Mesothelial cell of epicardium (in vitro differentiated cells): ENCODE measurements at regions not wholly inside any gene's neighbourhood (a gene's known extent, or its start where the extent isn't known, plus 50 kb on each side); places are given as distances from the start of the nearest gene placed in this dataset.

ENCODE experiments used
- DNase-seq, 2 experiments: peaks; one replicate each; pipeline ENCODE4 v3.0.0; 2021; ENCODE audit warnings: low spot score in 2 of 2; ENCODE audit not compliant: unreplicated experiment in 2 of 2
- H3K27ac Mint-ChIP-seq: 2 replicates; pipeline ENCODE4 v1.8.0; 2021; ENCODE audit warnings: mixed read lengths
- H3K27me3 Mint-ChIP-seq: 2 replicates; pipeline ENCODE4 v1.8.0; 2021; ENCODE audit warnings: low read depth, mixed read lengths
- H3K36me3 Mint-ChIP-seq: 2 replicates; pipeline ENCODE4 v1.8.0; 2021; ENCODE audit warnings: mixed read lengths
- H3K4me1 Mint-ChIP-seq: 2 replicates; pipeline ENCODE4 v1.8.0; 2021; ENCODE audit warnings: mixed read lengths
- H3K4me3 Mint-ChIP-seq: 2 replicates; pipeline ENCODE4 v1.8.0; 2021; ENCODE audit warnings: mild to moderate bottlenecking, moderate library complexity, mixed read lengths
- H3K9me3 Mint-ChIP-seq: 2 replicates; pipeline ENCODE4 v1.8.0; 2021; ENCODE audit warnings: mixed read lengths
- TF ChIP-seq, protein P1 (sequence below): fragments of 200-600 bp; sonication (generic); IDR thresholded peaks from one replicate; pipeline ENCODE4 v1.5.0; 2021; ENCODE audit warnings: antibody characterized with exemption; ENCODE audit not compliant: unreplicated experiment

DNA sequence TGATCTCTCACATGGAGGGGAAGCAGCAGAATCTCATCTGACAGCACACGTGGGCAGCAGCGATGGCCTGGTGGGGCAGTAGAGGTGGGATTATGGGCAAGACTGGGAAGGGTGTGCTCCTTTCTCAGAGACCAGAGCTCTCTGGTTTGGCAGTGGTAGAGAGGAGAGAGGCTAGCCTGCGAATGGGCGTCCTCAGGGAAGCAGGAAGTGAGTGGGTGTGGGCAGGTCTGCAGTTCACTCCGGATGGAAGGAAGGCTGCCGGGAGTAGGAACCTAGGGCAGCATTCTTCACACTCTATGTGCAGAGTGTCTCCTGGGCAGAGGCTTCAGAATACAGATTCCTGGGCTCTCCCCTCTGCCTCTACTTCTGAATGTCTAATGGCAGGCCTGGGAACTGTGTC is 162.8 kb upstream of the BMPER start:
- H3K36me3 Mint-ChIP-seq, result no peaks in the 10 kb centered on the region
- no peak overlapping the region for H3K27ac Mint-ChIP-seq
- H3K9me3 Mint-ChIP-seq, result no peaks in the 10 kb centered on the region
- DNase-seq, result no peak
- no peaks in the 10 kb centered on the region for H3K27me3 Mint-ChIP-seq
- H3K4me3 Mint-ChIP-seq, result no peak overlapping the region
- H3K4me1 Mint-ChIP-seq, result peaks cover 5% of the 10 kb centered on the region
- TF ChIP-seq, protein P1, sequence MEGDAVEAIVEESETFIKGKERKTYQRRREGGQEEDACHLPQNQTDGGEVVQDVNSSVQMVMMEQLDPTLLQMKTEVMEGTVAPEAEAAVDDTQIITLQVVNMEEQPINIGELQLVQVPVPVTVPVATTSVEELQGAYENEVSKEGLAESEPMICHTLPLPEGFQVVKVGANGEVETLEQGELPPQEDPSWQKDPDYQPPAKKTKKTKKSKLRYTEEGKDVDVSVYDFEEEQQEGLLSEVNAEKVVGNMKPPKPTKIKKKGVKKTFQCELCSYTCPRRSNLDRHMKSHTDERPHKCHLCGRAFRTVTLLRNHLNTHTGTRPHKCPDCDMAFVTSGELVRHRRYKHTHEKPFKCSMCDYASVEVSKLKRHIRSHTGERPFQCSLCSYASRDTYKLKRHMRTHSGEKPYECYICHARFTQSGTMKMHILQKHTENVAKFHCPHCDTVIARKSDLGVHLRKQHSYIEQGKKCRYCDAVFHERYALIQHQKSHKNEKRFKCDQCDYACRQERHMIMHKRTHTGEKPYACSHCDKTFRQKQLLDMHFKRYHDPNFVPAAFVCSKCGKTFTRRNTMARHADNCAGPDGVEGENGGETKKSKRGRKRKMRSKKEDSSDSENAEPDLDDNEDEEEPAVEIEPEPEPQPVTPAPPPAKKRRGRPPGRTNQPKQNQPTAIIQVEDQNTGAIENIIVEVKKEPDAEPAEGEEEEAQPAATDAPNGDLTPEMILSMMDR, result no peak

DNA sequence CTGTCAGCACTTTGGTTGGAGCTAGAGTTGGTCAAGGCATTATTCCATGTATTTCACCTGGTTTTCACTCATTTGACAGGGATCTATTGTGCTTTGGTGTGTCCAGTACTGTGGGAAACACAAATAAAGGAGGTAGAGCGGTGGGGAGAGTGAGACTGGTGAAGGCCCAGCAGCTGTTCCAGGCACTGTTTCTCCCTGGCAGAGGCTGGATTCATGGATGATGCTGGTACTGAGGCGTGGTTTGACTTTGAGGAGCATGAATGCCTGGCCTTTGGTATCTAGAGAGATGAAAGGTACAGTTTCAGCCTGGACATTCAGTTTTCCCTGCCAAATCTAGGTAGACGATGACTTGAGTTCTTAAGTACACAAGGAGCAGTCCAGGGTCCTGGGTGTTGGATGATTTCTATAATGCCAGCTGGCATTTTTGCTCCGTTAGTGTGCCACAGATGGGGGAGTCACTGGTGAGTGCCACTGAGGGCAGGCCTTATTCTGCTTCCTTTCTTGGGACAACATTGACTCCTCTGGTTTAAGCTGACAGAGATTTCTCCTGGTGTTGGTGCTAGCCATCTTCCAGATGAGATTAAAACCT is 162.2 kb upstream of the BMPER start:
- Mint-ChIP-seq H3K4me1 (peaks cover 5% of the 10 kb centered on the region), H3K27ac (no peak overlapping the region), H3K27me3 (peaks cover 3% of the 10 kb centered on the region), H3K9me3 (no peaks in the 10 kb centered on the region), H3K4me3 (no peak overlapping the region), H3K36me3 (no peaks in the 10 kb centered on the region)
- no peak for DNase-seq
- TF ChIP-seq, protein P1, result no peak

DNA sequence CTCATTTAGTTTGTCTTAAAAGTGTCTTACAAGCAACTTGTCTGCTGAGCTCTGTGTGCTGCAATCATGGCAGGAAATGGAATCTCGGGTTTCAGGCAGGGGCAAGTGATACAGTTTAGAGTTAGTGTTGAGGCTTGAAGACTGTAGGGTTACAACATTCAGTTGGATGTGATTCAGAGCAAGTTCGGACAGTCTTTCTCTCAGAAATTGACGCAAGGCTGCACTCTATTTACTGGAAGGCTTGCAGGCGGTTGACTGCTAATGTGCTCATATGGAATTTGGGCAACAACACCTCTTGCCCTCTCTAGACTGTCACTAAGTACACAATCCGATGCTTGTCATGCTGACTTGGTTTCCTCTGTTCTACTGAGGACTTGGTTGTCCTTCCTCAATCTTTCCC is 161.7 kb upstream of the BMPER start:
- TF ChIP-seq, protein P1, result no peak
- Mint-ChIP-seq H3K27ac (no peak overlapping the region), H3K27me3 (peaks cover 5% of the 10 kb centered on the region), H3K36me3 (no peaks in the 10 kb centered on the region), H3K4me3 (no peak overlapping the region), H3K9me3 (no peaks in the 10 kb centered on the region), H3K4me1 (peaks cover 5% of the 10 kb centered on the region)
- DNase-seq, result no peak

DNA sequence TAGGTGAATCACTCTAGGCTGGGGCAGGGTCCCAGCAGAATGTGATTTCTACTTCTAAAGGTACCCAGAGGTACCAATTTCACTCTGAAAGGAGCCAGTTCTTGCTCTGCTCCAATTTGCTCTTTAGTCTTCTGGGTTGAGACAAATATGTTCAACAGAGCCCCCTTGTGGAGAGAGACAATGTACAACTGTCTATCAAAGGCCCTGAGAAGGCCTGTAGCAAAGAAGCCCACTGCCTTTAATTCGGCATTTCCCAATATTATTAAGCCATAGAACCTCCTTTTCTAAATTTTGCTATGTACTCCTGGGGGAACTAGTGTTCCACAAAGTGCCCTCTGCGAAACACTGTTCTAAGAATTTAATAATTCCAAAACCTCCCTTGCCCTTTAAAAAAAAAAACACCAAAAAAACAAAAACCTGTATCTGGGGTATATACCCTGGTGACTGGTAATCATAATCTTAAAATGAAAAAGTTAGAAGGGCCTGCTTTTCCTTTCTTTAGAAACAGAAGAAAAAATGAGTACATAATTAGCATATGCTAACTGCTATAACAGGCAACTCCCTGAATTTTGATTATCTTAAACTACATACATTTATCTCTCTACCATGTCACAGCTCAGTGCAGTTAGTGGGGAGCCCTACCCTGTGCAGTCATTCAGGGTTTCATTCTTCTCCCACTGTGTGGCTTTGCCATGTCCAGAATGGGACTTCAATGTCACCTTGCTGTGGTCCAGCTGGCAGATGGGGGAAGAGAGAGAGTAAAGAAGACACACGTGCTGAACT is 160.9 kb upstream of the BMPER start:
- Mint-ChIP-seq H3K4me1 (peaks cover 4% of the 10 kb centered on the region), H3K27me3 (peaks cover 6% of the 10 kb centered on the region), H3K4me3 (no peak overlapping the region), H3K9me3 (no peaks in the 10 kb centered on the region), H3K27ac (no peak overlapping the region), H3K36me3 (no peaks in the 10 kb centered on the region)
- TF ChIP-seq, protein P1, result no peak
- no peak for DNase-seq

DNA sequence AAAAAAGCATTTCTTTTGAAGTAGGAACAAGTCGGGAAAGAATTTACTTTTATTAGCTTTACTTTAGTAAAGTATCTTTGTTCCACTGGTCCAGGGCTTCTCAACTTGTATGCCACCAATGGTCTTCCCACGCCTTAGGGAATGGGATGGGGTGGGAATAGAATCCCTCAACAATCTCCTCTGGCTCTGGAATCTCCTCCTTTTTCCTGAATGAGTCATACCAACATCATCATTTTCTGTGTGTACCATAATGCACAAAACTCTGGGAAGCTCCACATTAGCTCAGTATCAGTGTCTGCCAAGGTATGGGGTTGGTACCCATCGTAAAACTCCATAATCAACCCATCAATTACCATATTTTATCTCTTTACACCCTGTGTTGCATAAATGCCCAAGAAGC is 159.4 kb upstream of the BMPER start:
- Mint-ChIP-seq H3K9me3 (peaks cover 4% of the 10 kb centered on the region), H3K36me3 (no peaks in the 10 kb centered on the region), H3K4me3 (no peak overlapping the region), H3K27ac (no peak overlapping the region), H3K4me1 (no peaks in the 10 kb centered on the region), H3K27me3 (peaks cover 6% of the 10 kb centered on the region)
- TF ChIP-seq, protein P1, result no peak
- no peak for DNase-seq
